T-helper 2 cell treated with Interferon-gamma antibody and Interleukin-4, amounts not matched to agents 5 μg/mL and 100 μg/mL, for 36 hours (primary cell): ENCODE measurements at regions not wholly inside any gene's neighbourhood (a gene's known extent, or its start where the extent isn't known, plus 50 kb on each side); places are given as distances from the start of the nearest gene placed in this dataset.

ENCODE experiments used
- DNase-seq: peaks from one replicate; pipeline ENCODE4 v3.0.0; 2021; ENCODE audit warnings: low spot score
- H3K27ac Mint-ChIP-seq: one replicate; pipeline ENCODE4 v1.8.0; 2021; ENCODE audit warnings: mild to moderate bottlenecking, mixed read lengths
- H3K27me3 Mint-ChIP-seq: one replicate; pipeline ENCODE4 v1.8.0; 2021; ENCODE audit warnings: low read depth, mixed read lengths
- H3K36me3 Mint-ChIP-seq: one replicate; pipeline ENCODE4 v1.8.0; 2021; ENCODE audit warnings: low read depth, mixed read lengths
- H3K4me1 Mint-ChIP-seq: one replicate; pipeline ENCODE4 v1.8.0; 2021; ENCODE audit warnings: low read depth, mixed read lengths
- H3K4me3 Mint-ChIP-seq: one replicate; pipeline ENCODE4 v1.8.0; 2022; ENCODE audit warnings: mild to moderate bottlenecking, moderate library complexity, mixed read lengths
- H3K9me3 Mint-ChIP-seq: one replicate; pipeline ENCODE4 v1.8.0; 2021; ENCODE audit warnings: mixed read lengths

GRCh38 chr1:188096521-188096920 lies 1267.8 kb downstream of the PLA2G4A start:
- Mint-ChIP-seq H3K27me3 (no peaks in the 10 kb centered on the region), H3K9me3 (peaks cover 14% of the 10 kb centered on the region), H3K36me3 (no peaks in the 10 kb centered on the region), H3K27ac (no peak overlapping the region), H3K4me3 (no peak overlapping the region), H3K4me1 (no peaks in the 10 kb centered on the region)
- no peak for DNase-seq

DNA sequence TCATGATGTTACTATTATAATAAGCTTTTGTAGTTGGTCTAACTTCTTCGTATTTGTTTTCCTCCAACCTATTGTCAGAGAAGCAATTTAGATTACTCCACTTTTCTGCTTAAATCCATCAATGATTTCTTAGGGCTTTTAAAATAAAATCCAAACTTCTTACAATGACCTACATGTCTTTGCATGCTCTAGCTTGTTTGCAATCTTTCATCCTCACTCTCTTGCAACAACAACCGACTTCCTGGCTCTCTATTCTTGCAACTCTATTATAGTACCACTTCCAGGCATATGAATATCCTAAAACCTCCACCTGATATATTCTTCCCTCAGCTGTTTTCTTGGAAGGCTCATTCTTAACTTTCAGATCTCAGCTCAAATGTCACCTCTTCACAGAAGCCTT lies 1288.7 kb downstream of the PLA2G4A start:
- Mint-ChIP-seq H3K9me3 (no peaks in the 10 kb centered on the region), H3K4me1 (no peaks in the 10 kb centered on the region), H3K27me3 (no peaks in the 10 kb centered on the region), H3K4me3 (no peak overlapping the region), H3K27ac (no peak overlapping the region), H3K36me3 (no peaks in the 10 kb centered on the region)
- no peak for DNase-seq

DNA sequence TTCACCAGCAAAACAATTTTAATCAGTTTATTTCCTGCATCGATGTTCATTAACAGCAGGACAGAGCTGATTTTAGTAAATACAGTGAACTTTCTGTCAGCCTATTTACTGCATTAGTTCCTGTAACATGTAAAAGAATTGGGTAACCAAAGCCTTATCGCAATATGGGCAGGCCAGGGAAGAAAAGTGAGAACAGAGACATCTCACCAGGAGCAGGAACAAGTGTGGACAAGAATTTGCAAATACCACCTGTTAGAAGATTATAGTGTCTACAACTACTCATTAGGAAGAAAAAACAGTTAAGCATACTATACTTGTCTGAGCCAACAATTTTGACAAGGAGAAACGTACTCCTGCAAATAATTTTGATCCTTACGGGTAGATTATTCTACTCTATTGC lies 1293.9 kb downstream of the PLA2G4A start:
- Mint-ChIP-seq H3K27me3 (no peaks in the 10 kb centered on the region), H3K4me1 (no peaks in the 10 kb centered on the region), H3K9me3 (no peaks in the 10 kb centered on the region), H3K36me3 (no peaks in the 10 kb centered on the region), H3K4me3 (no peak overlapping the region), H3K27ac (no peak overlapping the region)
- DNase-seq, result no peak

GRCh38 chr1:188127507-188127906 lies 1298.8 kb downstream of the PLA2G4A start:
- Mint-ChIP-seq H3K4me1 (no peaks in the 10 kb centered on the region), H3K9me3 (no peaks in the 10 kb centered on the region), H3K36me3 (no peaks in the 10 kb centered on the region), H3K27ac (no peak overlapping the region), H3K27me3 (no peaks in the 10 kb centered on the region), H3K4me3 (no peak overlapping the region)
- no peak for DNase-seq

DNA sequence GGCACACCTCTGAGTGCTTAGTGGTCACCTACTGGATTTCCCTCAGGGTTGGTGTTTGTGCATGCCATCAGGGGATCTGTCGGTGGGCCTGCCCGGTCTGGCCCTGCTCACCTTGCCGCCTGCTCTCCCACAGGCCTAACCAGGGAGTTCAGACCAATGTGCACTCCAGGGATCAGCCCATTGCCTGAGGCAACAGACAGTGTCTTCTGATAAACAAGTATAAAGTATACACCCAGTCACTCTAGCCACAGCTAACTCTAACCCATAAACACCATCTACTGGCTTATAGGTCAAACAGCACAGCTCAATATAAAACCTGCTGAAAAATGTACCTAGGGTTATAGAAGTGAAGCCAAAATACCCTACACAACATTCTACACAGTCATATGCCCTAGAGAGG lies 1300.0 kb downstream of the PLA2G4A start:
- no peak overlapping the region for H3K27ac Mint-ChIP-seq
- no peaks in the 10 kb centered on the region for H3K27me3 Mint-ChIP-seq
- no peak overlapping the region for H3K4me3 Mint-ChIP-seq
- H3K9me3 Mint-ChIP-seq, result no peaks in the 10 kb centered on the region
- H3K4me1 Mint-ChIP-seq, result no peaks in the 10 kb centered on the region
- H3K36me3 Mint-ChIP-seq, result no peaks in the 10 kb centered on the region
- no peak for DNase-seq

DNA sequence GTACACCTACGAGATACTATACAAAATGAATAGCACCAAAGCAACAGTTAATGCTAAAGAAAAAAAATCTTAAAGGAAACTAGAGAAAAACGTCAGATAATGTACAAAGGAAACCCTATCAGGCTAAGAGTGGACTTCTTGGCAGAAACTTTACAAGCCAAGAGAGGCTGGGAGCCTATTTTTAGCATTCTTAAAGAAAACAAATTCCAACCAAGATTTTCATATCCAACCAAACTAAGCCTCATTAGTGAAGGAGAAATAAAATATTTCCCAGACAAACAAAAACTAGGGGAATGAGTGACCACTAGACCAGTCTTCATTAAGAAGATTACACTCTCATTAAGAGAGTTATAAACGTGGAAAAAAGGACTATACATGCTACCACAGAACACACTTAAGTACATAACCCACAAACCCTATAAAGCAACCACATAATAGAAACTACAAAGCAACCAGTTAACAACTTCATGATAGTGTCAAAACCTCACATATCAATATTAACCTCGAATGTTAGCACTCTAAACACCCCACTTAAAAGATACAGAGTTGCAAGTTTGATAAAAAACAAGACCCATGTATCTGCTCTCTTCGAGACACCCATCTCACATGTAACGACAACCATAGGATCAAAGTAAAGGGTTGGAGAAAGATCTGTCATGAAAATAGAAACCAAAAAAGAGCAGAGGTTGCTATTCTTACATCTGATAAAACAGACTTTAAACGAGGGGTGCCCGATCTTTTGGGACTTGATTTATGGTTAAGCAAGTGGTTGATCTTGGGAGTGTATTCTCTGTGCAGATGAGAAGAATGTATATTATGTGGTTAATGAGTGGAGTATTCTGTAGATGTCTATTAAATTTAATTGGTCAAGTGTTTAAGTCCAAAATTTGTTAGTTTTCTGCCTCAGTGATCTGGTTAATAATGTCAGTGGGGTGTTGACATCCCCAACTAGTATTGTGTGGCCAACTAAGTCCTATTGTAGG lies 1301.4 kb downstream of the PLA2G4A start:
- Mint-ChIP-seq H3K36me3 (no peaks in the 10 kb centered on the region), H3K27me3 (no peaks in the 10 kb centered on the region), H3K4me1 (no peaks in the 10 kb centered on the region), H3K4me3 (no peak overlapping the region), H3K27ac (no peak overlapping the region), H3K9me3 (no peaks in the 10 kb centered on the region)
- no peak for DNase-seq

DNA sequence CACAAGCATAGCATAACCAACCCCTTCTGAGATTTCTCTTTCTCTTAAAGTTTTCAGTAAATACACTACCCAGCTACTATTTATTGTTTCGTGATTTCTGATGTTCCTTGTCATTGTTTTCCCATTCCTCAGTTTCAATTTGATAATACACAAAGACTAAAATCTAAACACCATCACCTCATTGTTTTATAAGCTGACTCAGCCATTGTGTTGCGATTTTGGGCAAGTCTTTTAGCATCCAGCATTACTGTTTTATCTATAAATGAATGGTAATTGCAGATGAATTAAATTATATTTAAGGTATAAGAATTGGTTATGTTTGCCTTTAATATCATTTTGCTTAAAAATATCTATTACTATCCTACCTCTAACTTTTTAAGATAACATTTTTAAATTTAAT lies 1308.5 kb downstream of the PLA2G4A start:
- no peak overlapping the region for H3K27ac Mint-ChIP-seq
- peaks cover 9% of the 10 kb centered on the region for H3K9me3 Mint-ChIP-seq
- H3K4me3 Mint-ChIP-seq, result no peak overlapping the region
- DNase-seq, result no peak
- H3K36me3 Mint-ChIP-seq, result no peaks in the 10 kb centered on the region
- H3K4me1 Mint-ChIP-seq, result no peaks in the 10 kb centered on the region
- no peaks in the 10 kb centered on the region for H3K27me3 Mint-ChIP-seq

GRCh38 chr1:188140958-188141357 lies 1312.2 kb downstream of the PLA2G4A start:
- DNase-seq, result no peak
- Mint-ChIP-seq H3K36me3 (no peaks in the 10 kb centered on the region), H3K4me1 (no peaks in the 10 kb centered on the region), H3K27me3 (no peaks in the 10 kb centered on the region), H3K27ac (no peak overlapping the region), H3K9me3 (peaks cover 15% of the 10 kb centered on the region), H3K4me3 (no peak overlapping the region)

DNA sequence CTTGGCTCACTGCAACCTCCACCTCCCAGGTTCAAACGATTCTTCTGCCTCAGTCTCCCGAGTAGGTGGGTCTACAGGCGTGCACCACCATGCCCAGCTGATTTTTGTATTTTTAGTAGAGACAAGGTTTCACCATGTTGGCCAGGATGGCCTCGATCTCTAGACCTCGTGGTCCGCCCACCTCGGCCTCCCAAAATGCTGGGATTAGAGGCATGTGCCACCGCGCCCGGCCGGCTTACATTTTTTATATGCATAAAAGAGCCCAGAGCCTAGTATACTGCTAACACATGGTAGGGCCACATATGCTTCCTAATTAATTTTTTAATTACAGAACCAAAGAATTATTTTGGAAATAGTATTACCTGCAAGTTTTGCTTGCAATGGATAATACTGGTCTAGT lies 1325.4 kb downstream of the PLA2G4A start:
- Mint-ChIP-seq H3K9me3 (no peaks in the 10 kb centered on the region), H3K27ac (no peak overlapping the region), H3K36me3 (no peaks in the 10 kb centered on the region), H3K4me3 (no peak overlapping the region), H3K4me1 (no peaks in the 10 kb centered on the region), H3K27me3 (no peaks in the 10 kb centered on the region)
- DNase-seq, result no peak

- H3K27ac Mint-ChIP-seq, result no peak overlapping the region
- no peaks in the 10 kb centered on the region for H3K27me3 Mint-ChIP-seq
- no peaks in the 10 kb centered on the region for H3K9me3 Mint-ChIP-seq
- DNase-seq, result no peak
- no peaks in the 10 kb centered on the region for H3K4me1 Mint-ChIP-seq
- H3K4me3 Mint-ChIP-seq, result no peak overlapping the region
- no peaks in the 10 kb centered on the region for H3K36me3 Mint-ChIP-seq
Measured at GRCh38 chr1:188154761-188155160, 1326.0 kb downstream of the PLA2G4A start.

DNA sequence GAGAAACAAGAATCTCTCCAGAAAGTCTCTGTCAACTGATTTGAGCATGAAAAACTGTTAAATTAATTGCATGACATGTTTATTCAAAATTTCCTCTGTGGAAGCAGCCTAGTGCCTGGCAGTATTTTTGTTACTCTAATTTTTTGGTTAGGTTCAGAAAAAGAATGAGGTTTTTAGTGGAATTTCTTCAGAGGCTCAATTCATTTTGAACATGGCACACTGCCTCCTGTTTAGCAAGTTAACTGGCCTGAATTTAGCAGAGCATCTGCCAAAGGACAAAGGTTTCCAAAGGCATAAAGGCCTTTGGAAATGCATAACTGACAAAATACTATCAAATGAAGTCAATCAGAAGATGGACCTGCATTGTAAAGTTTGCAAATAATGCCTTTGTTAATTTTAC lies 1326.5 kb downstream of the PLA2G4A start:
- Mint-ChIP-seq H3K36me3 (no peaks in the 10 kb centered on the region), H3K27ac (no peak overlapping the region), H3K9me3 (peaks cover 1% of the 10 kb centered on the region), H3K4me1 (no peaks in the 10 kb centered on the region), H3K27me3 (no peaks in the 10 kb centered on the region), H3K4me3 (no peak overlapping the region)
- no peak for DNase-seq

- Mint-ChIP-seq H3K36me3 (no peaks in the 10 kb centered on the region), H3K4me1 (no peaks in the 10 kb centered on the region), H3K4me3 (no peak overlapping the region), H3K9me3 (peaks cover 3% of the 10 kb centered on the region), H3K27ac (no peak overlapping the region), H3K27me3 (no peaks in the 10 kb centered on the region)
- DNase-seq, result no peak
Measured at GRCh38 chr1:188164459-188164858, 1335.7 kb downstream of the PLA2G4A start.

GRCh38 chr1:188166654-188167053 lies 1337.9 kb downstream of the PLA2G4A start:
- Mint-ChIP-seq H3K27ac (no peak overlapping the region), H3K27me3 (no peaks in the 10 kb centered on the region), H3K36me3 (no peaks in the 10 kb centered on the region), H3K4me3 (no peak overlapping the region), H3K9me3 (no peaks in the 10 kb centered on the region), H3K4me1 (no peaks in the 10 kb centered on the region)
- DNase-seq, result no peak

GRCh38 chr1:188169971-188170370 lies 1341.2 kb downstream of the PLA2G4A start:
- H3K9me3 Mint-ChIP-seq, result no peaks in the 10 kb centered on the region
- no peaks in the 10 kb centered on the region for H3K27me3 Mint-ChIP-seq
- H3K4me3 Mint-ChIP-seq, result no peak overlapping the region
- no peaks in the 10 kb centered on the region for H3K36me3 Mint-ChIP-seq
- H3K4me1 Mint-ChIP-seq, result no peaks in the 10 kb centered on the region
- no peak overlapping the region for H3K27ac Mint-ChIP-seq
- DNase-seq, result no peak

DNA sequence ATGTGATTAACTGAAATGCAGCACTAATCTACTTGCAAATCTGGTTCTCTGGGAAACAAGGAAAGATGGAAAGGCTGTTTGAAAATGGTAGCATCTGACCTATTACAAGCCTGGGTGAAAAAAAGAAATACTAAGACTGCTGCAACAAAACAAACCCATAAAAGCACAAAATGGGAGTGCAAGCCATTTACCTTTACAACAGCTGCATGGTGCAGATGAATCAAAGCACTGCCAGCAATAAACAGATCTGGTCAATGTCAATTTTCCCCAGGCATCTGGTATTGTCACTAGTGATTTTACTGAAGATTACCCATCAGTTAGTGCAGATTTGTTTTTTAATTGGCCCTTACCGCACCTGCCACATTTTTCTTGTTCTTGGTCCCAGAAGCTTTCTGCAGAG lies 1341.7 kb downstream of the PLA2G4A start:
- H3K36me3 Mint-ChIP-seq, result no peaks in the 10 kb centered on the region
- no peak for DNase-seq
- no peak overlapping the region for H3K4me3 Mint-ChIP-seq
- no peak overlapping the region for H3K27ac Mint-ChIP-seq
- no peaks in the 10 kb centered on the region for H3K9me3 Mint-ChIP-seq
- H3K27me3 Mint-ChIP-seq, result no peaks in the 10 kb centered on the region
- H3K4me1 Mint-ChIP-seq, result no peaks in the 10 kb centered on the region
